ENCODE measurements at regions not wholly inside any gene's neighbourhood (a gene's known extent, or its start where the extent isn't known, plus 50 kb on each side); places are given as distances from the start of the nearest gene placed in this dataset.
"Not testable (repeated sequence)": the region's sequence is repeated elsewhere in the genome, so short reads cannot be mapped to it uniquely, and the experiment has no call there.

DNA sequence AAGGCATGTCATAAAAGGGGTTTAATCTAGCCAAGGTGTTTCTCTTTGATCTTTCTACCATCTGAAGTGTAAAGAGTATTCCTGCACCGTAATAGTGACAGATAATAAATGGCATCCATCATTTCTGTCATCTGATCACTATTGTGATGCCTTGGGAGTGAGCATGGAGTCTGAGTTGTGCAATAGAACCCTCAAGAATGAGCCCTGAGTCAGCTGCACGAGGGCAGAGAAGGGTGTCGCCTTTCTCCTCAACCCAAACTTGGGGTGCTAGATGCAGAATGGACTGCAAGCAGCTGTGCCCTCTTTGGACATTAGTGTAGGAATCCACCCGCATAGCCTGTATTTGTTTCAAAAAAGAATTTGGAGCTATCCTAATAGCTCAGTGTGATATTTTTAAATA, 115.2 kb downstream of the ZNF37A start:
- no peak for DNase-seq (ENCODE audit: low spot score)

DNA sequence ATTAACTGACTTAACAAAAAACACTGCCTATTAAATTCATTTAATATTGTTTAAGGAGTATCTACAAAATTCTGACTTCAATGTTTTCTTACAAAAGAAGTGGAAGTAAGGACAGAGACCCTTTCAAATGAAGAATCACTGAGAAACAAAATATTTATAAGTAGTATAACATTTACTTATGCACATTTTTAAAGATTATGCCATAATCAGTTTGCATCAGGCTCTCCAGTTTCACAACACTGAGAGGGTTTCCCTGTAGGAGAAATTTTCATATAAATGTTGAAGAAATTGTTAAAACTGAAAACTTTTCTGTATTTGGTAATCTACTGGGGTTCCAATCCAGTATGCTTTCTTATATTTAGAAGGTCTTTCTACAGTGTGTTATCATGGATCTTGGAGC, 115.6 kb downstream of the ZNF37A start:
- not testable (repeated sequence) for DNase-seq (ENCODE audit: low spot score)

DNA sequence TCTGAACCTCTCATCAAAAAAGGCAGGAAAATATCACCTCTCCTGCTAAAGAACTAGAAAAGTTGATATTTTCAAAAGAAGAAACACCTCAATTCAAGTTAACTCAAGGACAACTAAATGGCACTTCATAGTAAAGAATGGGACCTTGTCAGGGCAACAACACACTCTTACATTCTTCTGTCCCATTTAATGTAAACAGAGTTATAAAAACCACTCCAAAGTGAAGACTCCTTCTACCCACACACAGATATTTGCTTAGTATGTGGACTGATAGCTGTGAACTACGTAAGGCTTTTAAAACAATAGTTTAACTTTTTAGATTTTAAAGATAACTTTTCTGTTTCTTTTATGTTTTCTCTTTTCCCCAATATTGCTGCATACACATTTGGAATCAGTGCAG, 118.3 kb downstream of the ZNF37A start:
- DNase-seq (ENCODE audit: low spot score), result no peak

DNA sequence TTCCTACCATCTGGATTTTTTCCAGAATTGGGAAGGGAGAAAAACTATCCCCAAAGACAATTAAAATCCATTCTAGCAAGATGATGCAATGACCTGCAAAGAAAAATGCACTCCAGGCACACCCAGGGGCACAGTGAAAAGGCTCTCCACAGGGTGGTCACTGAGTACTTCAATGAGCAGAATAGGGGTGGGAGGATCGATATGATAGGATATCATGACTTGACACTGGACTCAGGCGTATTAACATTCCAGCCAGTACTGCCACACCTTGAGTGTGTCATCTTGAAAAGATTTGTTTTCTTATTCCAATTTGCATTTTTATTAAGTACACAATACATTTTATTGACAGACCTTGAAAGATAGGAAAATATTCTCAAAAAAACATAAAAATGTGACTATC, 132.2 kb downstream of the ZNF37A start:
- no peak for DNase-seq (ENCODE audit: low spot score)

DNA sequence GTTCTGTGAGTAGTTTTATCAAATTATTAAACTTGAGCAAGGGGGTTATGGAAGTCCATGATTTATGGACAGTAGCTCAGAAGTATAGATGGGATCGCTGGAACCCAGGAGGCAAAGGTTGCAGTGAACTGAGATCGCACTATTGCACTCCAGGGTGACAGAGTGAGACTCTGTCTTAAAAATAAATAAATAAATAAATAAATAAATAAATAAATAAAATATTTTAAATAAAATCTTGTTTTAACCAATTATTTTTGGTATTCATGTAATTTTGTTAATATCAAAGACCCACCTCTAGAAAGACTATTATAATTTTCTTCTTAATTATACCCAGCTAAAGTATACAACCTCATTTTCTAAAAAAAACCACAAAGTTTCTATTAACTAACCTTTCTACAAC, 134.3 kb downstream of the ZNF37A start:
- no peak for DNase-seq (ENCODE audit: low spot score)

- not testable (repeated sequence) for DNase-seq (ENCODE audit: low spot score)
Observed at GRCh38 chr10:38238479-38238878, 144.3 kb downstream of the ZNF37A start.

DNA sequence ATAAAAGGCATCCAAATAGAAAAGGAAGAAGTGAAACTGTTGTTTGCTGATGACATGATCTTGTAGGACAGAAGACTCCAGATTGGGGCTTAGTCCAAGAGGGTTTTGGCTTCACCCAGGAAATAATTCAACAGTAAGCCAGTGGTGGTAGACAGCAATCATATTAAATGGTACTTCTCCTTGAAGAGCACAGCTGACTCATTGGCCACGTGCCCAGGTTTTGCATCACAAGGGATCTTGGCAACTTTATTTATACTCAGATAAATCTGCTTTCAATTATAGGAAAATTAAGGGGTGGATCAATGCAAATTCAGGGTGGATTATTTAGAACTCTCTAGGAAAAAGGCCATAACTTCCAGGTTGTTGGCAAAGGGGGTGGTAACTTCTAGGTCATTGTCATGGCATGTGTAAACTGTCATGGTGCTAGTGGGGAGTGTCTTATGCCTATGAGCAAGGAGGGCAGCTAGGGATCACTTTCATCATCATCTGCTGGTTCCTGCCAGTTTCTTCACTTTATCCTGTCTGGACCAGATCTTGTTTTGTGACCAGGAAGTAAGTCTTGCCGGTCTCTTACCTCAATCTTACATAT, 148.0 kb downstream of the ZNF37A start:
- not testable (repeated sequence) for DNase-seq (ENCODE audit: low spot score)

- DNase-seq (ENCODE audit: low spot score), result not testable (repeated sequence)
Observed at GRCh38 chr10:38248113-38248512, 154.0 kb downstream of the ZNF37A start.

GRCh38 chr10:38252551-38252950, 158.4 kb downstream of the ZNF37A start:
- DNase-seq (ENCODE audit: low spot score), result not testable (repeated sequence)

DNA sequence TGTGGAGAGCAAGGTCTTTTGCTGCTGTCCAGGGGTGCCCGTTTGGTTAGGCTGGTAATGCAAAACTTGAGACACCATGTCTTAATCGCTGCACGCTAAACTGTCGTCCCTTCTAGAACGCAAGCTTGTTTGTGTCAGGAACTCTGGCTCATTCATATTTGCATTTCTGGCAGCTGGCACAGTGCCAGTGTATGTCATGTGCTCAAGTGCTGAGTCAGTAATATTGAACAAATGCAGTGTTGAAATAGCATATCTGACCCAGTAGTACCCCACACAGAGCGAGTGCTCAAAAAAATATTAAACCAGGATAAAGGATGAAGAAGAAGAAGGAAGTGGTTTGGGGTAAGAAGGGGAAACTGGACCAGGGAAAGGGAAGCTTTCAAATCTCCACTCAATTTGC, 173.4 kb downstream of the ZNF37A start:
- not testable (repeated sequence) for DNase-seq (ENCODE audit: low spot score)

DNA sequence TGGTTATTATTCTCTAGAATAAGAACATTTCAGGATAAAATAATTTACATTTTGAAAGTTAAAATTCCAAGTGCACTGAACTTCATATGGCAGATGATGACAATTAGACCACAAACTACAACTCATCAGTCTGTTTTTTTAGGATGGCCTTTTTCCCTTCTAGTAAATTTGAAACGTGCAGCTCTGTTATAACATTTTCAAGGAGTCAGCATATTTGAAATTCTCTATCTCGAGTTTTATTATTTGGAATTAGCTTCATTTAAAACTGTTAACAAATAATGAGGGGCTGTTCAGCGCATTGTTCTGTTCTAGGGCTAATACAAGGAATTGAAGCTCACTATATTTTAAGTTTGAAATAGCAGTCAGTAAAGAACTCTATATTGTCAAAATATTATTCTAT, 176.9 kb downstream of the ZNF37A start:
- DNase-seq (ENCODE audit: low spot score), result not testable (repeated sequence)

- not testable (repeated sequence) for DNase-seq (ENCODE audit: low spot score)
Observed at GRCh38 chr10:38274879-38275278, 180.7 kb downstream of the ZNF37A start.

DNA sequence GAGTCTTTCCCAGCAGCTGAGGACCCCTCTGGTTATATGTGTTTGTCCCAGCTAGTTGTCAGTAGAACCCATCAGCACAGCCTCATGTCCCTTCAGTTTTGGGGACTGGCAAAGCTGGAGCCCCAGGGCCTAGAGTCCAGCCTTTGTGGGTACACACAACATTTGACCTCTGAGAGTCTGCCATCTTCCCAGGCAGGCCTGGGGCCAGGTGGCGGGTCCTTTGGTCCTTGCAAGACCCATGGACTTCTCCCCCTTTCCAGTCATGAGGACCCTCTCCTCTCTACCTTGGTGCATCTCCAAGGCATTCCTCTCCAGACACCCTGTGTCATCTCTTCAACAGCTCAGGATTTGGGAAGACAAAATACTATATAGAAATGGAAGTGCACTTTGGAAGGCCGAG, 198.4 kb downstream of the ZNF37A start:
- not testable (repeated sequence) for DNase-seq (ENCODE audit: low spot score)

DNA sequence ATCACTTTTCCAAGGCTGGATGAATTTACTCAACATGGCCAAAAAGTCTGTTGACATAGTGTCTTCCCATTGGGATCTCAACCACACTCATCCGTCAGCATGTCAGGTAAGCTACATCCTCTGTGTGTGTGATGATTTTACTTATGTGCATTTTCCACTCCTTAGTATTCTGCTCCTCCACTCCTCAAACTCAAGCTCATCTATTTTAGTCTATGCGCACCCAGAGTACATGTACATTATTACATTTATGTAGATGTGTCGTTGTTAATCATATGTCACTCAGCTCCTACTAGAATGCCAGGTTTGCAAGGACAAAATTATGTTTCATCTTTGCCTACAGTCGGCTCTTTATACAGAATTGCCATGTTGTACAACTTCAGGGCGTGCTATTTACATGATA, 216.0 kb downstream of the ZNF37A start:
- DNase-seq (ENCODE audit: low spot score), result not testable (repeated sequence)

DNA sequence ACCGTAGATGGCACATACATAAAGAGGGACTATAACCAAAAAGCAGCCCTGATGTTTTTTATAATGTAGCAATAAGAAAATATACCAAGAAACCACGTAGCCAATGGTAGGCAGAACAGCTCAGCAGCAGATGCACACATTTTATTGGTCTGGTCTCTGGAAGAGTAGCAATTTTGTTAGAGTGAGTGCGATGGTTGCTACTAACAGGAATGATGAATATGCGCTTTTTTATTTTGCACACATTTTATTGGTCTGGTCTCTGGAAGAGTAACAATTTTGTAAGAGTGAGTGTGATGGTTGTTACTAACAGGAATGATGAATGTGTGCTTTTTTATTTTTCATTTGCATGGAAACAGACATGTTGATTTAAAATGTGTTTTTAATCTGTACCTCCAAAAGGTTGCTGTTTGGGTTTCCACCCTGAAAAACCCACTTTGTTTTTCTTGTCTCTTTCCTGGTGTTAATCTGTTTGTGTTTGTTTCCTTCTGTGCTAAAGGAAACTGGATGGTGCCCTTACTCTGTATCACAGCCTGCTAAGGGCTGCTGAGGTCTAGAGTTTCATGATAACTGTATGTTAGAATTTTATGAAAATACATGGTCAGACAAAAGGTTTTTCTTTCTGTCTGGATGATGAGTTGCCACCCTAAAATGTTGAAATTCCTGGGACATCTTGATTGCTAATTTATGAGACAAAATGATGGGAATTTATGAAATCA, 221.1 kb downstream of the ZNF37A start:
- DNase-seq (ENCODE audit: low spot score), result not testable (repeated sequence)

DNA sequence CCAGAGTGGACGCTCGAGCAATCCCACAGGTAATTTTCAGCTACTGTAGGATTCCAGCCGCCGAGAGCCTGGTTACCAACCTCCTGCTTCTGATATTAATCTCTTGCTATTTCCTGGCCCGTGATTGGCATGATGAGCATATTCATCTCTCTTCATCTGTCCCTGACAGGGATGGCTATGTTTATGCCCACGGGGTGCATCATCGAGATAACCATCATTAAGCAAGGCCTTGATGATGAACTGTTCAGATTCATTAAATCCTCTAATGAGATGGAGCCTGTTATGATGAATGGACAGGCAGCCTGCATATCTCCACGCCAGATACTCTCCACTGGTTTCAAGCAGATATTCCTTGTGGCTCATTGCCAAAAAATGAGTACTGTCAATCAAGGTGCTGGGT, 227.3 kb downstream of the ZNF37A start:
- not testable (repeated sequence) for DNase-seq (ENCODE audit: low spot score)

GRCh38 chr10:38330306-38330705, 236.2 kb downstream of the ZNF37A start:
- DNase-seq (ENCODE audit: low spot score), result not testable (repeated sequence)

DNA sequence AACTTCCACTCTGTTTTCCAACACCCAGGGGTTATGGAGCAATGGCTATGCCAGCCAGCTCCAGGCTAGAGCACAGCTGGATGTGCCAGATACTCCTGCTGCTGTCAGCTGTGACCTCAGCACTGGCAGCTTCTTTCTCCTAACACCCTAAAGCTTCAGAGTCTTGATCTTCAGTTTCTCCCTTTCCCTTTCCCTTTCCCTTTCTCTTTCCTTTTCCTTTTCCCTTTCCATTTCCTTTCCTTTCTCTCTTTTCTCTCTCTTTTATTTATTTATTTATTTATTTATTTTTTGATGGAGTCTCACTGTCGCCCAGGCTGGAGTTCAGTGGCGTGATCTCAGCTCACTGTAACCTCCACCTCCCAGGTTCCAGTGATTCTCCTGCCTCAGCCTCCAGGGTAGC, 237.0 kb downstream of the ZNF37A start:
- DNase-seq (ENCODE audit: low spot score), result not testable (repeated sequence)

DNA sequence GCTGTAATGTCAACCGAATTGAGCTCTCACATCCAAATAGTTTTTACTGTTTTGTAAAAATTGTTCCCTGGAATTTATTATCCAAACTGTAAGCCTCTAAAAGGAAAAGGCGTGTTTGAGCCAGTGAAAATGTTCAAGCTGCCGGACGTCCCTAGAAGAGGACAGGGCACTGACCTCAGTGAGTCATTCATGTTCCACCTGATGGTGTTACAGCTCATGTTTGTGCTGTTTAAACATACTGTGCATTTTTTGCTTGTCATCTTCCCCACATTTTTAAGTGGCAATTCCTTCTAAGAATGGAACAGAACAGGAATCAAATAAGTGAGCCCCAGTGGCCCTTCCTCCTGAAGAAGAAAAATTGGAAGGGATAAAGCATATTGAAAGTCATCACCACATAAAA, 239.6 kb downstream of the ZNF37A start:
- DNase-seq (ENCODE audit: low spot score), result not testable (repeated sequence)

DNA sequence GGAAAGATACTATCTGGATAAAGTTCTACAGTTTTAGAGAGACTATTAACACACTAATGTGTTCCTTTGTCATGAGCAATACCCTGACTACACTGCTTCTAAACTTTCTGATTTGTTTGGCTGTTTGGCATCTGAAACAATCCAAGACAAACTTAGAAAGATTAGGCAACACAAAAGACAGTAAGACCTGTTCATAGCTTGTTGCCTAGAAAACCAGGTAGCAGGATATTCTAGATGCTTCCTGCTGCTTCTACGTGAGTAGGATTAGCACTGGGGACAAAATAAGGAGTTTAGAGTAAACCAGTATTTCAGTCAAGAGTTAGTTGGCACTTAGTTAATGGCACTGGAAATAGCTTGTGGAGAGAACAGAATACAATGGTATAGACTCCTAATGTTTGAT, 256.5 kb downstream of the ZNF37A start:
- not testable (repeated sequence) for DNase-seq (ENCODE audit: low spot score)

GRCh38 chr10:38354410-38354809, 260.3 kb downstream of the ZNF37A start:
- not testable (repeated sequence) for DNase-seq (ENCODE audit: low spot score)

DNA sequence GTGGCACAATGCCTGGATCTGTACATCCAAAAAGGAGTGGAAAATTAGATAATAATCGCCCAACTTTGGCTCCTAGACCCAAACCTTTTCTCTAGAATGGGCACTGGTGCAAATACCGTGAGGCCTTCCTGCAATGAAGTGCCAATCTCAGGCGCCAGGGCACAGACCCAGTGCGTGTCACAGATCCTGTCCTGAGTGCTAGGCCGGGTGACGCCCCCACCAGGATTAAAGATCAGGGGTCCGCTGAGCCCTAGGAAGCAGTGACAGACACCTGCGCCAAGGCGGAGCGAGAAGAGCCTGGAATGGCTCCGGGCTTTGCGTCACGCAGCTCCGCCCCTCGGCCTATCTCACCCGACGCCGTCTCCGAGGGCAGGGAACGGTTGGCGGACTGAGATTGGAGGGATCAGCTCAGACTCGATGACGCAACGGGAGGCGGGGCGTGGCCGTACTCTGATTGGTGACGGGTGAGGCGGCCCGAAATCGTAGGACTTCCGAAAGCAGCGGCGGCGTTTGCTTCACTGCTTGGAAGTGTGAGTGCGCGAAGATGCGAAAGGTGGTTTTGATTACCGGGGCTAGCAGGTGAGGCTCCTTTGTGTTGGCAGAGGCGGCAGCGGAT, 261.9 kb downstream of the ZNF37A start:
- peak; percentile 86 for DNase-seq (ENCODE audit: low spot score)

DNA sequence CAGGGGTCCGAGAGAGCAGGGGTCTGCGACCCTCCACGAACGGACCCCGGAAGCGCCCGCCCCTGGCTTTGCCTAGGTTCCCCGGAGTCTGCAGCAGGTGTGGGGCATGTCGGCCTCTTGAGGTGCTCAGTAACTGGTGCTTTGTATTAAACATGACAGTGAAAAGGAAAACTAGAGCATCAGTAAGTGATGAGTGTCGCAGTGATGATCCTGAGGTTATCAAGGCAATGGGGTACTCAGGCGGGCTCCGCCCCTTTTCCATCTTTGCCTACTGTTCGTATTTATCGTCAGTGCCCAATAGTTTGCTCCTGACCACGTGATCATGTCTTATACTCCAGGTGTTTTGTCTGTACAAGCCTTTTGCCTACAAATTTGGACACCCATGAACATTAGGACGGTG, 262.4 kb downstream of the ZNF37A start:
- not testable (repeated sequence) for DNase-seq (ENCODE audit: low spot score)
